Thyroid gland (tissue), 4 donors: ENCODE measurements at regions not wholly inside any gene's neighbourhood (a gene's known extent, or its start where the extent isn't known, plus 50 kb on each side); places are given as distances from the start of the nearest gene placed in this dataset.

Experiments used
- DNase-seq, 2 donors: peaks; one replicate each; pipeline ENCODE4 v3.0.0-alpha.2; 2019
- H3K27ac ChIP-seq, 3 donors: fragments of 200-600 bp; sonication (generic); 1 replicate in 2 of 3; 2 replicates in 1 of 3; pipeline ENCODE4 v1.5.1; 2016 to 2019; ENCODE audit warnings: mild to moderate bottlenecking in 1 of 3, moderate library complexity in 1 of 3
- H3K27me3 ChIP-seq: fragments of 200-600 bp; sonication (generic); one replicate; pipeline ENCODE4 v1.5.1; 2019
- H3K36me3 ChIP-seq, 2 donors: fragments of 200-600 bp; sonication (generic); one replicate each; pipeline ENCODE4 v1.5.1; 2016 to 2019
- H3K4me1 ChIP-seq, 2 donors: fragments of 200-600 bp; sonication (generic); one replicate each; pipeline ENCODE4 v1.5.1; 2017 to 2019
- H3K4me3 ChIP-seq, 3 donors: fragments of 200-600 bp; sonication (generic); replicated peaks in 1 of 3; 1 replicate in 2 of 3; 2 replicates in 1 of 3; pipeline ENCODE4 v1.5.1; 2016; ENCODE audit warnings: mild to moderate bottlenecking in 1 of 3
- H3K9me3 ChIP-seq: fragments of 200-600 bp; sonication (generic); one replicate; pipeline ENCODE4 v1.5.1; 2017
- CTCF ChIP-seq, 6 experiments: fragments of 200-600 bp in 3 of 6; fragments of 450-650 bp in 3 of 6; sonication (generic) in 3 of 6; IDR thresholded peaks; one replicate each; pipeline ENCODE4 v1.5.1; 2016 to 2019; ENCODE audit warnings: antibody characterized with exemption in 6 of 6, mild to moderate bottlenecking in 2 of 6, inconsistent platforms in 1 of 6, moderate library complexity in 1 of 6
- POLR2A ChIP-seq, 2 donors: fragments of 450-650 bp; IDR thresholded peaks; one replicate each; pipeline ENCODE4 v1.6.1; 2017; ENCODE audit warnings: antibody characterized with exemption in 2 of 2, mild to moderate bottlenecking in 2 of 2, moderate library complexity in 1 of 2
- WGBS, 2 donors: methylation state at CpG; one replicate each; pipeline ENCODE4 v1.1.5; 2017; 5-methylcytosine and 5-hydroxymethylcytosine counted together
- intact Hi-C: fragments of 100-400 bp; cut with DNase I; formaldehyde crosslinking; loops from one replicate; pipeline ENCODE4 v1.15.1; 2023

- Histone ChIP-seq H3K4me3 (no peak overlapping the region), H3K4me1 (no peaks in the 10 kb centered on the region), H3K36me3 (no peaks in the 10 kb centered on the region), H3K27ac (no peak overlapping the region), H3K27me3 (no peaks in the 10 kb centered on the region), H3K9me3 (no peaks in the 10 kb centered on the region)
- 81 to 87% methylated on average over 3 to 4 of the region's 4 CpGs for WGBS, 2 donors
- no peak for DNase-seq
- no peak for TF ChIP-seq POLR2A (IDR thresholded peaks at IDR 0.05)
- no peak for TF ChIP-seq CTCF (IDR thresholded peaks at IDR 0.05)
- intact Hi-C loops, result no loop called here
Observed at GRCh38 chr2:201953396-201953795, 80.3 kb upstream of the FZD7 start.

DNA sequence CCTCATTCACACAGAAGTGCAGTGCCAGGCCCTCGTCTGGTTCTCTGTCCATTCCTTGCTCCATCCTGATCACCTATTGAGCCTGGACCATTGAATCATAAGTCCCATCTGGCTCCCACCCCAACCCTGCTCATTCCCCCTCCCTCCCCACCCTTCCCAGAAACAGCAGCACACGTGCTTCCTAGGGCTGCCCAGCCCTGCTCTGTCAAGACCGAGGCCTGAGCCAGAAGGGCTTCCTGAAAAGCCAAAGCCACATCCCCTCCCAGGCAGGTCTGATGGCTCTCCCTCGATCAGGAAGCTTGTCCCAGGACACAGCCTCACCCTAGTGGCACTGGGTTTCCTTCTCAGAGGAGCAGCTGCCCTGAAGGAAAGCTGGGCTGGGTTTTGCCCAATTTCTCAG, 79.8 kb upstream of the FZD7 start:
- Histone ChIP-seq H3K36me3 (no peaks in the 10 kb centered on the region), H3K27ac (no peak overlapping the region), H3K9me3 (no peaks in the 10 kb centered on the region), H3K27me3 (no peaks in the 10 kb centered on the region), H3K4me1 (no peaks in the 10 kb centered on the region), H3K4me3 (no peak overlapping the region)
- TF ChIP-seq CTCF (IDR thresholded peaks at IDR 0.05) (no peak), POLR2A (IDR thresholded peaks at IDR 0.05) (no peak)
- intact Hi-C loops, result no loop called here
- no peak for DNase-seq
- WGBS, 2 donors, result 67 to 74% methylated on average over 4 of the region's 4 CpGs

DNA sequence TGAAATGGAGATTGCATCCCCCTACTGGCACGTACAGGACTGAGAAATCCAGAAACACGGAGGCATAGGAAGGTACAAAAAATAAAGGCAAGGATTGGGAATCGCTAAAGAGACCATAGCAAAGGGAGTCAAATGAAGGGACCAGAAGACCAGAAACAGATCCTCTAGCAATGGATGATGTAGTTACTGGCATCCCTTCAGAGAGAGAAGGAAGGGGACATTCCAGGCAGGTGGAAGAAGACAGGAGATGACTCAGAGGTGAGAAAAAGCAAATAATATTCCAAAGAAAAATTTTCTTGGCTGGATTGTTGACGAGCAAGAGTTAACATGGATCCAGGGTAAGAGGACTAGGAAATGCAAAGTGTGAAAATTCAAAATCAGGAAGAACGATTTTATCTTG, 78.4 kb upstream of the FZD7 start:
- DNase-seq, result no peak
- no peaks in the 10 kb centered on the region for H3K27me3 ChIP-seq
- no peak overlapping the region for H3K27ac ChIP-seq
- H3K9me3 ChIP-seq, result no peaks in the 10 kb centered on the region
- H3K4me1 ChIP-seq, result no peaks in the 10 kb centered on the region
- intact Hi-C loops, result no loop called here
- 77 to 81% methylated on average over 5 of the region's 5 CpGs for WGBS, 2 donors
- TF ChIP-seq CTCF (IDR thresholded peaks at IDR 0.05) (no peak), POLR2A (IDR thresholded peaks at IDR 0.05) (no peak)
- no peaks in the 10 kb centered on the region for H3K36me3 ChIP-seq
- H3K4me3 ChIP-seq, result no peak overlapping the region

DNA sequence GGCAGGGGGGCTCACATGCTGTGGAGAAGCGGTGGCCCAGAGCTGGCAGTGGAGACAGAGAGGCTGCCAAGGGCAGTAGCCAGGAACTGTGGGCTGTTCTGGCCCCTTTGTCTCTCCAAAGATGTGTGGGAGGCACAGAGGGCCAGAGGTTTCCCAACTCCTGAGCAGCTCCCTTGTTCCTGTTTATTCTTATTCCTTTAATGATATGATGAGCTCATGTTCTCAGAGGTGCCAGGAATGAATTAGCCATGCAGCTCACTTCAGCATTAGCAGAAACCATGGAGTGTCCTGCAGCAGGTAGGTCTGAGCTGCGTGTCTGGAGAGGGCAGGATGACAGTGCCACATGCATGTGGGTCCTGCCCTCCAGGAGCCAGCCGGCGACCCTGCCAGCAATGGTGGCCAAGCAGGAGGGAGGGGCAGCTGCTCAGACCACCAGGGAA, 77.9 kb upstream of the FZD7 start:
- Histone ChIP-seq H3K27ac (no peak overlapping the region), H3K36me3 (no peaks in the 10 kb centered on the region), H3K27me3 (no peaks in the 10 kb centered on the region), H3K4me3 (no peak overlapping the region), H3K9me3 (no peaks in the 10 kb centered on the region), H3K4me1 (no peaks in the 10 kb centered on the region)
- TF ChIP-seq CTCF (IDR thresholded peaks at IDR 0.05) (no peak), POLR2A (IDR thresholded peaks at IDR 0.05) (no peak)
- 69 to 82% methylated on average over 4 of the region's 4 CpGs for WGBS, 2 donors
- DNase-seq, result no peak
- intact Hi-C loops, result no loop called here

DNA sequence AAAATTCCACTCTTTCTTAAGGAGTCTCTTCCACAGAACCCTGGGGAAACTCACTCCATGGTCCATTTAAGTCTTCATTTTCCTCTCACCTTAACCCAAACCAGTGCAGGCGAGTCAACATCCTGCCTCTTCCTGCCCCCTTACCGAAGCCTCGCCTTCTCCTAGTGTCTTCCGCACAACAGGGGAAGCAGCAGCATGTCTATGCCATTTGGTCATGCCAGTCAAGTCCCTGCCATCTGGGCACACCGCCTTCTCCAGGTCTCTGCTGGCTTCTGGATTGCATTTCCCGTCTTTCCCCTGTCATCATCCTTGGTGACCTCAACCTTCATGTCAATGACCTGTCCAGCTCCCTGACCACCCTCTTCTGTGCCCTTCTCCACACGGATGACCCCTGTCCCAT, 77.3 kb upstream of the FZD7 start:
- H3K4me1 ChIP-seq, result no peaks in the 10 kb centered on the region
- no peak overlapping the region for H3K4me3 ChIP-seq
- intact Hi-C loops, result no loop called here
- DNase-seq, result no peak
- WGBS, 2 donors, result 82 to 83% methylated on average over 7 of the region's 7 CpGs
- no peak for TF ChIP-seq POLR2A (IDR thresholded peaks at IDR 0.05)
- TF ChIP-seq CTCF (IDR thresholded peaks at IDR 0.05), result no peak
- H3K36me3 ChIP-seq, result no peaks in the 10 kb centered on the region
- H3K9me3 ChIP-seq, result no peaks in the 10 kb centered on the region
- H3K27me3 ChIP-seq, result no peaks in the 10 kb centered on the region
- H3K27ac ChIP-seq, result no peak overlapping the region
